GM19023 (cell line): ENCODE measurements at regions not wholly inside any gene's neighbourhood (a gene's known extent, or its start where the extent isn't known, plus 50 kb on each side); places are given as distances from the start of the nearest gene placed in this dataset.
"Not testable (repeated sequence)": the region's sequence is repeated elsewhere in the genome, so short reads cannot be mapped to it uniquely, and the experiment has no call there.

ENCODE experiments used
- ATAC-seq: cut with Tn5 transposase; IDR thresholded peaks from one replicate; pipeline ENCODE4 v1.9.1; 2021; ENCODE audit warnings: mild to moderate bottlenecking, moderate library complexity; ENCODE audit not compliant: unreplicated experiment

DNA sequence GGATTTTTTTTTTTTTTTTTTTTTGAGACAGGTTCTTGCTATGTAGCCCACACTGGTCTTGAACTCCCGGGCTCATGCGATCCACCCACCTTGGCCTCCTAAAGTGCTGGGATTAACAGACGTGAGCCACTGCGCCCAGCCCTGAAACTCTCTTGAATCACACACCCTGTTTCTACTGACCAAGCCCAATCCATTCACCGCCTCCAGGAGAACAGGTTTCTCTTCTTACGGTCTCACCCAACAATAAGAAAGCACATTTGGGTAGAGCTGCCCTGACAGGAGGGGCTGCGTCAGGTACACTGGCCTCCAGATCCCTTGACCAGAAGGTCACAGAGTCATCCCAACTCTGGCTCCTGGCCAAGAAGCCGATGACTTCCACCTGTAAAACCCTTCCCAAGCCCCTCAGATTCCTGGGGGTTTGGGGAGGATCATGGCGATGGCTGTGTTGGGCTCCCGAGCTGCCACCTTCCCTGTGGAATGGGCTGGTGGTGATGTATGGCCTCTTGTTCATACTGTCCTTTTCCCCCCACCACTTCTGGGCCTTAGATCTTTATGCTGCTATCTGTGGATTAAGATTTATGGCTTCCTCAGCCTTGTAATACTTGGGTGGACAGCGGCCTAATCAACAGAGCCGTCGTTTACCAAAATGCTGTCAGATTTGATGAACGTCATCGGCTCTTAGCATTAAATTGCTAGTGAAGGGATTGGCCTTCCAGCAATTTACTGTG, 89.1 kb downstream of the KATNIP start:
- ATAC-seq, result no peak

DNA sequence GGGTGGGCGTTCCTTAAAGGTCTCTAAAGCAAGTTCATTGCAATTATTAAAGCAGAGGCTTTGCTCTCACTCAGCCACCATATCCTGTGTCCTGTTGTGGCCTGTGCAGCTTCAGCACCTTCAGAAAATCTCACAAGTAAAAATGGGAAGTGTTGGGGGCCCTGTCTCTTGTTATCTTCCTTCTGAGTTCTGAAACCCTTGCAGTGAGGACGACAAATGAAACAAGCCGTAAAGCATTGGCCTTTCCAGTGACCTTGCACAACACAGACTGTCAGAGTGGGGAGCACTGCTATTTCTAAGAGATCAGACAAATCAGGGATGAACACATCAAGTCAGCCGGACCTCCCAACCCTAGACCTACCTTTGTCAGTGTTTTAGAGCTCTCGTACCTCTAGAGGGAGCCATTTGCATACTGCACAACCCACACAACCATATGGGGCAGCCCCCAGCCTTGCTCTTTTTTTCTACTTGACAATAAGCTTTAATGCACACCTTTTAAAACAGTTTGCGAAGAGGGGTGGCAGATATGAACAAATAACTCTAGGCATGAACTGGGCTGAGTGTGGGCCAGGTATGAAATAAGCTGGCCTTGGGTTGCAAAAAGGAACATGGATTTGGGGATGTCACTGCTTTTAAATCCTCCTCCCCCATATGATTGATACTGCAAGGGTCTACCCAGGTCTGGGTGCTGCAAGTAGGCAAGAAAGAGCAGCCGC, 89.8 kb downstream of the KATNIP start:
- ATAC-seq, result peak; percentile 63

DNA sequence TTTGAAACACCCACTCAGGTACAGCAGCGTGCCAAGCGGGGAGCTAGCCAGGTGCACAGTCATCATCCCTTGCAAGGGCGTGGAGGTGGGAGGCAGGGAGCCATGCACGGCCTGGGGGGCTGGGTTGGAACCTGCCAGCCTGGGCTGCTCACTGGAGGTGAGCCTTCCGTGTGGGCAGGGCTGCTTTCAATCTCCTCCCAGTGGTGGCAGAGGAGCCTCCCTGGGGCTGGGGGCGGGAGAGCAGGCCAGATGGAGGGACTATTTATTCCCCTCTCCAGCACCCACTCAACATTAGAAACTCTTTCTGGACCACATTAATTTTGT, 90.3 kb downstream of the KATNIP start:
- no peak for ATAC-seq

DNA sequence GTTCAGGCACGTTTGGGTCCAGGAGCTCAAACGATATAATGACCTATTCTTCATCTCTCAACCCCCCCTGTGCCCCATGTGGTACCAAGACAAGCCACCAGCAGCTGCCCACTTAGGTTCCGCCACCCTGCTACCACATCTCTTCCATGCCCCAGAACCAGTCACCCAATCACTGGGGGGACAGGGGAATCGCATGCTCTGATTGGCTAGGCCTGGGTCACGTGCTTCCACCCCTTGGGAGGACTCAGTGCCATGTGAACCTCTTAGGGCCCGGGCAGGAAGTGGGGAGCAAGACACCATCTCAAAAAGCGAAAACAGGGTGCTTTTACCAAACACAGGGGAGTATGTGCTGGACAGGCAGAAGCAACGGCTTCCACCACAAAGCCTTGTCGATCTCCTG, 91.3 kb downstream of the KATNIP start:
- no peak for ATAC-seq

DNA sequence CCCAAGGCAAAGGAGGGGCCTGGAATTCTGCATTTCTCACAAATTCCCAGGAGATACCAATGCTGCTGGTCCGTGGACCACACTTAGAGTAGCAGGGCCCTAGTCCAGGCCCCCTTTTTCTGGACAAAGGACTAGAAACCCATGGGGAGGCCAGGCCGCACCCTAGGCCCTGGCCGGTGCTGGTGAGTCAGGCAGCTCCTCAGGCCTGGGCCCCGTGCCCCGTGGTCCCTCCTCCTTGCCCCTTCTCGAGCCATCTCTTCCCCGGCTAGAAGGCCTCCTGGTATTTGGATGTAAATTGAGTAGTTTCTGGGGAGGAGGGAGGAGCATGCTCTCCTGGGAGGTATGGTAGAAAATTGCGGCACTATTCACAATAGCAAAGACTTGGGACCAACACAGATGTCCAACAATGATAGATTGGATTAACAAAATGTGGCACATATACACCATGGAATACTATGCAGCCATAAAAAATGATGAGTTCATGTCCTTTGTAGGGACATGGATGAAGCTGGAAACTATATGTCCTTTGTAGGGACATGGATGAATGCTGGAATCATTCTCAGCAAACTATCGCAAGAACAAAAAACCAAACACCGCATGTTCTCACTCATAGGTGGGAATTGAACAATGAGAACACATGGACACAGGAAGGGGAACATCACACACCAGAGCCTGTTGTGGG, 91.9 kb downstream of the KATNIP start:
- not testable (repeated sequence) for ATAC-seq

DNA sequence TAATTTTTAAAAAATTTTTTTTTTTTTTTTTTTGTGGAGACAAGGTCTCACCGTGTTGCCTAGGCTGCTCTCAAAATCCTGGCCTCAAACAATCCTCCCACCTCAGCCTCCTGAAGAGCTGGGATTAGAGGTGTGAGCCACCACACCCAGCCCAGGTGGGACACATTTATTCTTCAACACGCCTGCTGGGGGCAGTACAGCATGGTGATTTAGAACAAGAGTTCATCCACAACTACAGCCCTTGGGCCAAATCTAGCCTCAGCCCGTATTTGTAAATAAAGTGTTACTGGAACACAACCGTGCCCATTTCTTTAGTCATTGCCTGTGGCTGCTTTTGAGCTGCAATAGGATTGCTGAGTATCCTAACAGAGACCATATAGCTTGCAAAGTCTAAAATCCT, 92.8 kb downstream of the KATNIP start:
- ATAC-seq, result no peak

DNA sequence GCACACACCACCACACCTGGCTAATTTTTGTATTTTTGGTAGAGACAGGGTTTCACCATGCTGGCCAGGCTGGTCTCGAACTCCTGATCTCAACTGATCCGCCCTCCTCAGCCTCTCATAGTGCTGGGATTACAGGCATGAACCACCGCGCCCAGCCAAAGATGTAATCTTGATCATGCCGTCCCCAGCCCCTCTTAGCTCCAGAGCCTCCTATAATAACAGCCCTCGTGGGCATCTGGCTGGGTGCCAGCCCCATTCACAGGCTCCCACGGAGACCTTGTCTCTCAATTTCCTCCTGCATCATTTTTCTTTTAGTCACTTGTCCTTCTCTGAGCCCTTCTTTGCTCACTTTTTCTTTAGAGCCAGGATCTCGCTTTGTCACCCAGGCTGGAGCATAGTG, 94.2 kb downstream of the KATNIP start:
- no peak for ATAC-seq

DNA sequence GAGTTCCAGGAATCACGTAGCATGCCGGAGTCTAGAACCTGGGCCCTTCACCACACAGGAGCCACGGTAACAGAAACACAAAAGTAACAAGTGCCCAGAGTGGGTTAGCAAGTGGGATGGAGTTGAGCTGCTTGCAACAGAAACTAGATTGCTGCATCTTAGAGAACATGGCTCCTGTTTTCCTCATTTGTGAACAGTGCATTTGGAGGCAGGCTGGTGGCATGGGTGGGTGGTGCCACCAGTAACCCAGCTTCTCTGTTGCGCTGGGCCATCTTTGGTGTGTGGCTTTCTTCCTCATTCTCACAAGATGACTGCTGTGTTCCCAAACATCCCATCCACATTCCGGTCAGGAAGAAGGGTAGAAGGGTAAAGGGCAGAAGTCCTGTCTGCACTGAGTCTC, 95.5 kb downstream of the KATNIP start:
- ATAC-seq, result no peak

DNA sequence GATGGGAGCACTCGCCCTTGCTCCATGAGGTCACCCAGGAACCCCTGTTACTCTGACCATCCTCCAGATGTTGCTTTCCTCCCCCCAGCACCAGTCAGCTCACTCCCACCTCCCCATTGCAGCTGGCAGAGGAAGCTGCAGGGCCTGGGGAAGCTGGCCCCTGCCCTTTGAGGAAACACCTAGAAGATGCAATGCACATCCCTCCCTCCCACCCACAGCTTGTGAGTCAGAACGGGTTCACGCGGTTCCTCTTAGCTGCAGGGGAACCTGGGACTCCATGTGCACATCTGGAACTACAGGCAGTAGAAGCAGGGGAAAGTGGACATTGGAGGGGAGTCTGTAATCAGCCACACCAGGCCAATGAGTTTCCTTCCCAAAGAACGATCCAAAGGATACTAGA, 96.9 kb downstream of the KATNIP start:
- no peak for ATAC-seq

DNA sequence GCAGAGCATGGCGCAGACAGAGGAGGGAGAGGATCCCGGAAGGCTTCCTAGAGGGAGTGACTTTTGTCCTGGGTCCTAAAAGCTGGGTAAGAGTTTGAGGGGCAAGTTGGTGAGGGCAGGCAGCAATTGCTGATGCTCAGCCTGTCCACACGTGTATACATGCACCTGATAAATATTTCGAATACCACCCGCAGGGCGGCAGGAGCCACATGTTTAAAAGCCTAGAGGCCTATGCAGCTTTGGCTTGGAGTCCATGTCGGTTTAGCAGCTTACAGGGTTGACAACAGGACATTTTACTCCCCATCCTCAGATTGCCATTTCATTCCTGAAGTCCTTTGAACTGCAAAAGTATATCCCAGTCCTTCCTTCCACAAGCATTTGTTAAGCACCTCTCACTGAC, 99.1 kb downstream of the KATNIP start:
- no peak for ATAC-seq

DNA sequence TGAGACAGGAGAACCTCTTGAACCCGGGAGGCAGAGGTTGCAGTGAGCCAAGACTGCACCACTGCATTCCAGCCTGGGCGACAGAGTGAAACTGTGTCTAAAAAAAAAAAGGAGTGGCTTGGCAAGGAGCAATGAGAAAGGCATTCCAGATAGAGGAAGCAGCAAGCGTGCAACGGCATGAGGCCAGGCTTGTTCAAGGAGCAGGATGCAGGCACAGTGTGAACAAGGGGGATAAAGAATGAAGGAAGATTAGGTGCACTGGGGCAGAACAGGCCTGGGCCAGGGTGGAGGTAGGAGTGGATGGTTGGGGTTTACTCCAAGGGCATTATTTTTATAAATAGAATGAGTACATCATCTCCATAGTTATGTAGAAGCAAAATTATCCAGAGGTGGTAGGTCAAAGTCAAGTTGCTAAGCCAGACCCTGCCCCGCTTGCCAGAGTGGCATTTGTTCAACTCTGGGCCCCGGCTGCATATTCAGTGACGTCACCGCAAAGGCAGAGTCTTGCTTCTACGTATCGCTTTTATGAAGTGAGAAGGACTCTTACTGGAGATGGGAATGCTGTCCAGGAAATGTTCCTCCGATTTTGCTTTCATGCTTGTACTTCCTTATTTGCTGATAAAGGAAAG, 100.2 kb downstream of the KATNIP start:
- no peak for ATAC-seq

DNA sequence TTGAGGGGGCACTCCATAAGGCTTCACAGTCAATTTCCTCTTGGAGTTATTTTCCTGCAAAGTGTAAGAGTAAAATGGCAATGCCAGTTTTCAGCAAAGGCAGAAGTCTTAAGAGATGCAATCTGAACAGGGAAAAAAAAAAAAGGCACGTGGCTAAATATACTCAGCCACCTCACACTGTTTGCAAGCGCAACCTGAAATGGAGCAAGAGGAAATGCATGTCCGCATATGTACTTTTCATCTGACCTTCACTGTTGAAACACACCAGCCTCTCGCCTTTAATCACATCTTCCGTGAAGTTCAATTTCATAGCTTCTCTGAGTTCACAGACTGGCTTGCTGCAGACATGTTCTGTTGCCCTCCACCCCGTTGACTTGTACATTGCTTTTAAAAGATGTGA, 101.4 kb downstream of the KATNIP start:
- ATAC-seq, result no peak

DNA sequence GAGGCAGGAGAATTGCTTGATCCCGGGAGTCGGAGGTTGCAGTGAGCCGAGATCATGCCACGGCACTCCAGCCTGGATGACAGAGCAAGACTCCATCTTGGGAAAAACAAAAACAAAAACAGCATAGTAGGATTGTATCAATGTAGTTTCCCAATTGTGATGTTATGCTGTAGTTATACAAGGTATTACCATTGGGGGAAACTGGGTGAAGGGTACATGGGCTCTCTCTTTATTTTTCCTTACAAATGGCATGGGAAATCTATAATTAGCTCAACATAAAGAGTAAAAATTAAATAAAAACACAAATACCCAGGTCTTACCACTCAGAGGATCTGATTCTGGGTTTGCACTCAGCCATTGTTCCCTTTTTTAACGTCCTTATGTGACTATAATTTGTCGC, 107.9 kb downstream of the KATNIP start:
- ATAC-seq, result no peak

DNA sequence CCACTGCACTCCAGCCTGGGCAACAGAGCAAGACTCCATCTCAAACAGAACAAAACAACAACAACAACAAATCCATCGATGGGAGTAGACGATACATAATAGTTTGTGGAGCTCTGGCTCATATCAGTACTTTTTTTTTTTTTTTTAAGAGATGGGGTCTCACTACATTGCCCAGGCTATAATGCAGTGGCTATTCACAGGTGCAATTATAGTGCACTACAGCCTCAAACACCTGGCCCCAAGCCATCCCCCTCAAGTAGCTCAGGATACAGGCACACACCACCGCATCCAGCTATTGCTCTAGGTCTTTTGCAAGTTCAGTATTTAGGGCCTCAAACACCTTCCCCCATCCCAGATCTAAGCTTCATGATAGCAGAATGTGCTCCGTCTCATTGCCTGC, 110.6 kb downstream of the KATNIP start:
- no peak for ATAC-seq

DNA sequence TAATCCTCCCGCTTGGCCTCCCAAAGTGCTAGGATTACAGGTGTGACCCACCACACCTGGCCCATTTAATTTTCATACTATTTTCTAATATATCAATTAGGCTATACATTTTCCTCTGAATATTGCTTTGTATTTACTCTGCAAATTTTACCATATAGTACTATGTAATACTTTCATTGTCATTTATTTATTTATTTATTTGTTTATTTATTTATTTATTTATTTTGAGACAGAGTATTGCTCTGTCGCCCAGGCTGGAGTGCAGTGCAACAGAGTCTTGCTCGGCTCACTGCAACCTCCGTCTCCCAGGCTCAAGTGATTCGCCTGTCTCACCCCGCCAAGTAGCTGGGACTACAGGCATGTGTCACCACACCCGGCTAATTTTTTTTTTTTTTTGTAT, 113.3 kb downstream of the KATNIP start:
- not testable (repeated sequence) for ATAC-seq

DNA sequence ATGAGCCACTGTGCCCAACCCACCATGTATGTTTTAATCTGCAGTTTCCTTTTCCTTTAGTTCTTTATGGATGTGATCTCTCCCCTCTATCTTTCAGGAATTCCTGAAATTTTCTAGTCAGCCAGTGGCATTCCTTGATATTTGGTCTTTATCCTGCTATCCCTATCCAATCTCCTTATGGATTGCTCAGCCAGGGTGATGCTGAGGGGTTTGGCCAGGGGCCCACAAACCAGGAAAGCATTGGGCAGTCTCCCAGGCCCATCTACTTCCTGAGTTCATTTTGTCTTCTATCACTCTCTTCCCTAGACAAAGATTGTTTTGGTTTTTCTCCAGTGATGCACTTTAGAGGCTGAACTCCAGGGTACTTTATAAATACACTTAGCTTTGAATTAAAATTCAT, 115.9 kb downstream of the KATNIP start:
- ATAC-seq, result no peak

DNA sequence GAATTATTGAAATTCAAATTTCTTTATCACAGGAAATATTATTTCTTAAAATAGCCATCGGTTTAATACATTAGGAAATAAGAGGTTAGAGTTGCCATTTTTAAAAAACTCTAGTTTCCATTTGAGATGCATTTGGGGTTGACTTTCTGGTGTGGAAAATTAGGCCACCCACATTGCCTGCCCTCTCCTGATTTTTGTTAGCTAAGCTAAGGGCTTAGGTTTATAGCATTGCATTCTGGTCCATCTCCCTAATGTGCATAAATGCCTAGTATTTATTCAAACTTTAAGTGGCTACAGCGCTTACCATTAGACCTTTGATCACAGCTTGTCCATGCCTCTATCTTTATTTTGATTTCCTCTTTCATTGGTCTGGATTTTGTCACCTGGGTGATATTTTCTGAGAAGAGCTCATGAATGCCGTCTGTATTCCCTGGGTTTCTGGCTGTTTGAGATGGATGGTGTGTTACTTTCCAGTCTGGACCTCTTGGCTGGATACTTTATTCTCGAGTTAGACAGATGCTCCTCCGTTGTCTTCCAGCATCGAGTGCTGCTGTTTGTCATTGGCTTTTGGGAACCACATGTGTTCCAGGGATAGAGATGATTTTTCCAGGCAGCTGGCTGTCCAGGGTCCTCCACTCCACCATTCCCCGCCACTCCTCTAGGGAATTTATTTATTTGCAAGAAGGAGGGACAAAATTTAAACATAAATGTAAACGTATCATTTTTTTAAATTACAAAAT, 120.3 kb downstream of the KATNIP start:
- ATAC-seq, result no peak

DNA sequence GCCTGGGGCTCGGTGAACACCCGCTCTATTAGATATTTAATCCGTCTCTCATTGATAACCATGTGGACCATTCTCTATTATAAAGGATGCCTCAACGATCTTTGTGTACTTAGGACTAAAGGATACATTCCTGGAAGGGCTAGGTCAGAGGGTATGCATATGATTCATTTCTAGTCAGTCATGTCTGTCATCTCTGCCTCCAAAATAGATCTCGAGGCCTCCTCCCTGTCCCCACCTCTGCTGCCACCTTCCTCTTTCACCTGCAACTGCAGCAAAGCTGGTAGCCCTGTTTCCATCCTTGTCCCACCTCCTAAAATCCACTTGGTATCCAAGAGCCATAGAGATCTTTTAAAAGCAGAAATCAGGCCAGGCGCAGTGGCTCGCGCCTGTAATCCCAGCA, 121.5 kb downstream of the KATNIP start:
- no peak for ATAC-seq

DNA sequence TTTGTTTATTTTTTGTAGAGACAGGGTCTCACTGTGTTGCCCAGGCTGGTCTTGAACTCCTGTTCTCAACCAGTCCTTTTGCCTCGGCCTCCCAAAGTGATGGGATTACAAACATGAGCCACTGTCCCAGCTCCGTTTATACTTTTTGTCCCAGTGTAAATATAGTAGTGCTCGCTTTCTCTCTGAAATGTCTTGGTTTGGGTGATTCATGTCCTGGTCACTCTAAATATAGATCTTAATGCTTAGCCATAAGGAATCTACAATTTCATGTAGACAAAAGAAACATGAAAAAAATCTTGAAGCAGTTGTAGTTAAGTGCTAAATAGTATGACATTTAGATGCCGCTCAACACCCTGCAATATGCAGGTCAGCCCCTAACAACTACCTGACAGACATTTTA, 126.9 kb downstream of the KATNIP start:
- no peak for ATAC-seq

DNA sequence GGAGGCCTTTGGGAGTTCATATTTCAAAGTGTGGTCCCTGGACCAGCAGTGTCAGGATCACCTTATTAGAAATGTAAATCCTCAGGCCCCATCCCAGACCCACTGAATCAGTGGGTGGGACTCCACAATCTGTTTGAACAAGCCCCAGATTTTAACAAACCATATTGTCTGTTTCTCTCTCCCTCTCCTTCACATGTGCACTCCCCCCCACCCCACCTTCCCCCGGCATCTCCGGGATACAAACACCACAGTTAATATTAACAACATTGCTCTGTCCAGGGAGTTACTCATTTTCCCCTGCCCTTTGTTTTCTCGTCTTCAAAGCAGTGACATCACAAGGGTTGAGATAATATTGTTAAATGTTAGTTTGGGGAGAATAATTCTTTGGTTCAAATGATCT, 127.3 kb downstream of the KATNIP start:
- no peak for ATAC-seq

DNA sequence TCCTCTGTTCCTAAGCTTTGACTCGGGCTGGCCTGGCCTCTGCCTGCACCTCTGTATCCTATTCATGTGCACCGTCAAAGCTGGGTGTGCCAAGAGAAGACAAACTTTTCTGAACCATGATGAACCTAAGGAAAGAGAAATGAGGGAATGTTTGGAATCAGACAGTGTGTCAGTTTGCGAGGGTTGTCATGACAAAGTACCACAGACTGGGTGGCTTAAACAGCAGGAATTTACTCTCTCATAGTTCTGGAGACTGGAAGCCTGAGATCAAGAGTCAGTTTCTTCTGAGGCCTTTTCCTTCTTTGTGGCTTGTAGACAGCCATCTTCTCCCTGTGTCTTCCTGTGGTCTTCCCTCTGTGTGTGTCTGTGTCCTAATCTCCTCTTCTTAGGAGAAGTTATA, 129.0 kb downstream of the KATNIP start:
- ATAC-seq, result no peak
